ENCODE measurements at regions not wholly inside any gene's neighbourhood (a gene's known extent, or its start where the extent isn't known, plus 50 kb on each side); places are given as distances from the start of the nearest gene placed in this dataset.

DNA sequence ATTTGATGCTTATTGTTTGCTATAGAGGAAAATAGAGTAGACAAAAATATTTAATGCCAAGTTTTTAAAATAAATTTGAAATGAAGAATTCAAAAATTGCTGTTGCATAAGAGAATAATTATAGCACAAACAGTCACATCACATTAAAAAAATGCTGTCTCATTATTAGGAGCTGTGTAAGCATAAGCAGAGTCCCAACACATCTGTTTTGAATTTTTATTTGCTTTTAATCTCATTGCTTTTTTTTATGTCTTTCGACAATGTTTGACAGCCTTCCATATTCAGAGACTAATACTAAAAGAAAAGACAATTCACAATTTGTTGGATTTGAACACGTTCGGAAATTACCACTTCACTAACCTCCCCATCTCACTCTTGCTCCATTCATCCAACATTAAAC is 143.5 kb downstream of the TFPI2 start:
- TF ChIP-seq, protein P1, sequence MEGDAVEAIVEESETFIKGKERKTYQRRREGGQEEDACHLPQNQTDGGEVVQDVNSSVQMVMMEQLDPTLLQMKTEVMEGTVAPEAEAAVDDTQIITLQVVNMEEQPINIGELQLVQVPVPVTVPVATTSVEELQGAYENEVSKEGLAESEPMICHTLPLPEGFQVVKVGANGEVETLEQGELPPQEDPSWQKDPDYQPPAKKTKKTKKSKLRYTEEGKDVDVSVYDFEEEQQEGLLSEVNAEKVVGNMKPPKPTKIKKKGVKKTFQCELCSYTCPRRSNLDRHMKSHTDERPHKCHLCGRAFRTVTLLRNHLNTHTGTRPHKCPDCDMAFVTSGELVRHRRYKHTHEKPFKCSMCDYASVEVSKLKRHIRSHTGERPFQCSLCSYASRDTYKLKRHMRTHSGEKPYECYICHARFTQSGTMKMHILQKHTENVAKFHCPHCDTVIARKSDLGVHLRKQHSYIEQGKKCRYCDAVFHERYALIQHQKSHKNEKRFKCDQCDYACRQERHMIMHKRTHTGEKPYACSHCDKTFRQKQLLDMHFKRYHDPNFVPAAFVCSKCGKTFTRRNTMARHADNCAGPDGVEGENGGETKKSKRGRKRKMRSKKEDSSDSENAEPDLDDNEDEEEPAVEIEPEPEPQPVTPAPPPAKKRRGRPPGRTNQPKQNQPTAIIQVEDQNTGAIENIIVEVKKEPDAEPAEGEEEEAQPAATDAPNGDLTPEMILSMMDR (IDR thresholded peaks at IDR 0.05) = no peak
- TF ChIP-seq EP300 (IDR thresholded peaks at IDR 0.05) (no peak), POLR2A (IDR thresholded peaks at IDR 0.05) (no peak)
- intact Hi-C loops (cut with DNase I) = no loop called here
- Histone ChIP-seq H3K27ac (no peak overlapping the region), H3K9me3 (no peaks in the 10 kb centered on the region), H3K4me1 (ENCODE audit: insufficient read depth) (no peaks in the 10 kb centered on the region), H3K4me3 (no peak overlapping the region), H3K36me3 (no peaks in the 10 kb centered on the region), H3K27me3 (no peaks in the 10 kb centered on the region)
- DNase-seq = no peak
- WGBS, 3 donors = 72 to 83% (median 76%) methylated on average over 3 of the region's 3 CpGs

DNA sequence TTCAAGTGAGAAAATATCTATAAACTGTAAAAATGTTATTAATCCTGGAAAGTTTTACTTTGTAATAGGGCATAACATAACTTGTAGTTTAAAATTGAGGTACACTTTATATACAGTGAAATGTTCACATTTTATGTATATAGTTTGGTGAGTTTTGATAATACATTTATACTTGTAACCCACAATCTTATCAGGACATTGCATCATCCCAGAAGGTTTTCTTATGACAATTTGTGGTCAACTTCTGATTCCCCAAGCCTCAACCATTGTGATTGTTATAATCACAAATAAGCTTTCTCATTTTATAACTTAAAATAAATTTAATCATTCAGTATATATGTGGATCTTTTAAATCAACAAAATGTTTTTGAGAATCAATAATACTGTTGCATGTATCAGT is 151.1 kb downstream of the TFPI2 start:
- no peak overlapping the region for H3K4me3 ChIP-seq
- no peaks in the 10 kb centered on the region for H3K4me1 ChIP-seq (ENCODE audit: insufficient read depth)
- H3K9me3 ChIP-seq = no peaks in the 10 kb centered on the region
- intact Hi-C loops (cut with DNase I) = no loop called here
- no peak for TF ChIP-seq EP300 (IDR thresholded peaks at IDR 0.05)
- no peak for TF ChIP-seq POLR2A (IDR thresholded peaks at IDR 0.05)
- TF ChIP-seq, protein P1 (IDR thresholded peaks at IDR 0.05) = no peak
- H3K27me3 ChIP-seq = no peaks in the 10 kb centered on the region
- H3K27ac ChIP-seq = no peak overlapping the region
- DNase-seq = no peak
- H3K36me3 ChIP-seq = no peaks in the 10 kb centered on the region

DNA sequence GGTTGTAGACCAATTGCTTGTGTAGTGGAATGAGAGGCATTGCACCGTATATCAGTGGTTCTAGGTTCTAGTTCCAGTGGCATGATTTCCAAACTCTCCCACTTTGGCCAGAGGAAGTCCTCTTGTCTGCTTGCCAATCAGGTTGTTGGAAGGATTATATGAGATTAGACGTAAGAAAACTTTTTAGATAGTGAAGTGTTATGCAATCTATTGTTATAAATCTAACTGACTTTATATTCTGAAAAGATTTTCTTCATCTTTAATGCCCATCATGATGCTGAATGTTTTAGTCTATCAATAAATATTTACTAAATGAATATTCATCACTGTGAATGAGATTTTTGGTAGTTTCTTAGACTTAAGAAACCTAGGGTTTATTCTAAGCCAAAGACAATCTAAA is 152.6 kb downstream of the TFPI2 start:
- Histone ChIP-seq H3K36me3 (no peaks in the 10 kb centered on the region), H3K27me3 (no peaks in the 10 kb centered on the region), H3K4me1 (ENCODE audit: insufficient read depth) (no peaks in the 10 kb centered on the region), H3K9me3 (no peaks in the 10 kb centered on the region), H3K4me3 (no peak overlapping the region), H3K27ac (no peak overlapping the region)
- TF ChIP-seq POLR2A (IDR thresholded peaks at IDR 0.05) (no peak), EP300 (IDR thresholded peaks at IDR 0.05) (no peak)
- no peak for DNase-seq
- WGBS, 3 donors = 64 to 73% (median 65%) methylated on average over 2 of the region's 2 CpGs
- intact Hi-C loops (cut with DNase I) = no loop called here

DNA sequence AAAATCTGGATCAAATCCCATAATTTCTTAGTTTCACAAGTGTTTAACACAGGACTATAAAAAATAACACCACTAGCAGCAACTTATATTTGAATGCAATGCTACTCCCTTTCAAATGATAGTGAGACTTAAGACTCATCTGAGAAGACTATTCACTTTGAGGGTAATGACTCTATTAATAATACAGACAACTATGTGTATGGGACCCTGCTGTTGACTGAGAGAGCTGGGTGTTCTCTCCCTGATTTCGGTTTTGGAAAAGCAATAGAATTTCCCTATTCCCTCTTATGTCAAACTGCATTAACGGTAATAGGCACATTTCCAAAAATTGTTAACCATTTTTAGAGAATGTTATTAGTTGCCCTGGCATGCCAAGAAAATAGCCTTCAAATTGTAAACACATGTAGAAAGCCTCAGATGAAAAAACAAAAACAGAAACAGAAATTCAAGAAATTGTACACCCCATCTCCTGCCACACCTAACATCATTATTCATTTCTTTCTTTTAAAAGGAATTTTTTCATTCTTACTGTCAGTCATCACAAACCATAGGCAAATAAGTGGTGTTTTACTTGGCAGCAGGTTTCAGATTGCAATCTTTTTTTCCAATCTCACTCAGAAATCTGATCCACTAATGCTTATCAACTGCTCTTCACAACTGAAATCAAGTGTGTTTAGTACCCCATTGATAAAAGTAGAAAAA is 153.7 kb downstream of the TFPI2 start:
- no peak for DNase-seq
- H3K9me3 ChIP-seq = no peaks in the 10 kb centered on the region
- no peaks in the 10 kb centered on the region for H3K27me3 ChIP-seq
- no peak for TF ChIP-seq EP300 (IDR thresholded peaks at IDR 0.05)
- no peak for TF ChIP-seq POLR2A (IDR thresholded peaks at IDR 0.05)
- TF ChIP-seq, protein P1 (IDR thresholded peaks at IDR 0.05) = no peak
- H3K4me1 ChIP-seq (ENCODE audit: insufficient read depth) = no peaks in the 10 kb centered on the region
- intact Hi-C loops (cut with DNase I) = no loop called here
- H3K27ac ChIP-seq = no peak overlapping the region
- no peak overlapping the region for H3K4me3 ChIP-seq
- 45 to 63% (median 58%) methylated on average over 2 of the region's 2 CpGs for WGBS, 3 donors
- no peaks in the 10 kb centered on the region for H3K36me3 ChIP-seq

DNA sequence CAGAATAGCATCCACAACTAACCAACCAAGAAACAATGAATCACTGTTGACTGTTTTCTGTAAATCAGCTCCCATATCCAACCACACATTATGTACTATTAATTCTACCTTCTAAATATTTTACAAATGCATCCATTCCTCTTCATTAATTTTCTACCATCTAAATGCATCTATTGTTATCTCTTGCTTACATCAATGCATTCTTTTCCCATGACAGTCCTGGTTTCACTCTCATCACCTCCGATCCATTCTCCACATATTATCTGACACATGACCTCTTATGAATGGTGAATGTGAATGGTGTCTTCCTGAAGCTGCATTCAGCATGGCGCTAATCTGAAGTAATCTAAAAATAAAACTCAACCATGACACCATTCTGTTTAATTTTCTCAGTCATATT is 153.8 kb upstream of the CALCR start:
- H3K4me1 ChIP-seq (ENCODE audit: insufficient read depth) = no peaks in the 10 kb centered on the region
- TF ChIP-seq POLR2A (IDR thresholded peaks at IDR 0.05) = no peak
- no peak for TF ChIP-seq EP300 (IDR thresholded peaks at IDR 0.05)
- TF ChIP-seq, protein P1 (IDR thresholded peaks at IDR 0.05) = no peak
- intact Hi-C loops (cut with DNase I) = no loop called here
- no peak for DNase-seq
- H3K27ac ChIP-seq = no peak overlapping the region
- WGBS, 3 donors = 84 to 86% (median 85%) methylated on average over 2 of the region's 2 CpGs
- H3K36me3 ChIP-seq = no peaks in the 10 kb centered on the region
- no peaks in the 10 kb centered on the region for H3K27me3 ChIP-seq
- no peak overlapping the region for H3K4me3 ChIP-seq
- H3K9me3 ChIP-seq = no peaks in the 10 kb centered on the region

Data from ovary (tissue), 7 donors.